ENCODE measurements at regions not wholly inside any gene's neighbourhood (a gene's known extent, or its start where the extent isn't known, plus 50 kb on each side); places are given as distances from the start of the nearest gene placed in this dataset.
A peak's percentile ranks its signal among the peaks of the same experiment; 100 is the strongest.

- WGBS (ENCODE audit: low lambda C conversion rate) = 49% methylated on average over 4 of the region's 4 CpGs
- CTCF ChIA-PET = interaction anchor here (0.6 to 2.1 kb wide), 18 partner anchors 9 to 676 kb away, joined by 3 to 29 read pairs (median 3); no protein-coding TSS in a partner anchor
- peak overlapping the region; percentile 71 to 96 for H3K27ac ChIP-seq (ENCODE audit: low read depth in 2 of 2, low read length in 1 of 2)
- TF ChIP-seq USF2 (IDR thresholded peaks at IDR 0.05; ENCODE audit: borderline replicate concordance, low read depth, low read length) = no peak
- no peak for TF ChIP-seq RFX5 (IDR thresholded peaks at IDR 0.05; ENCODE audit: low read length)
- TF ChIP-seq, protein P1, sequence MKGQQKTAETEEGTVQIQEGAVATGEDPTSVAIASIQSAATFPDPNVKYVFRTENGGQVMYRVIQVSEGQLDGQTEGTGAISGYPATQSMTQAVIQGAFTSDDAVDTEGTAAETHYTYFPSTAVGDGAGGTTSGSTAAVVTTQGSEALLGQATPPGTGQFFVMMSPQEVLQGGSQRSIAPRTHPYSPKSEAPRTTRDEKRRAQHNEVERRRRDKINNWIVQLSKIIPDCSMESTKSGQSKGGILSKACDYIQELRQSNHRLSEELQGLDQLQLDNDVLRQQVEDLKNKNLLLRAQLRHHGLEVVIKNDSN (IDR thresholded peaks at IDR 0.05; ENCODE audit: borderline replicate concordance, low read depth) = no peak
- TF ChIP-seq GABPA (IDR thresholded peaks at IDR 0.05; ENCODE audit: low read depth) = no peak
- TF ChIP-seq FOSL2 (IDR thresholded peaks at IDR 0.05; ENCODE audit: borderline replicate concordance, low read depth) = no peak; the same call in 1 of the 2 replicates
- no peak for TF ChIP-seq EZH2phosphoT487 (IDR thresholded peaks at IDR 0.05; ENCODE audit: borderline replicate concordance, low read depth)
- no peak for TF ChIP-seq YY1 (IDR thresholded peaks at IDR 0.05; ENCODE audit: low read depth)
- TF ChIP-seq, protein P2, sequence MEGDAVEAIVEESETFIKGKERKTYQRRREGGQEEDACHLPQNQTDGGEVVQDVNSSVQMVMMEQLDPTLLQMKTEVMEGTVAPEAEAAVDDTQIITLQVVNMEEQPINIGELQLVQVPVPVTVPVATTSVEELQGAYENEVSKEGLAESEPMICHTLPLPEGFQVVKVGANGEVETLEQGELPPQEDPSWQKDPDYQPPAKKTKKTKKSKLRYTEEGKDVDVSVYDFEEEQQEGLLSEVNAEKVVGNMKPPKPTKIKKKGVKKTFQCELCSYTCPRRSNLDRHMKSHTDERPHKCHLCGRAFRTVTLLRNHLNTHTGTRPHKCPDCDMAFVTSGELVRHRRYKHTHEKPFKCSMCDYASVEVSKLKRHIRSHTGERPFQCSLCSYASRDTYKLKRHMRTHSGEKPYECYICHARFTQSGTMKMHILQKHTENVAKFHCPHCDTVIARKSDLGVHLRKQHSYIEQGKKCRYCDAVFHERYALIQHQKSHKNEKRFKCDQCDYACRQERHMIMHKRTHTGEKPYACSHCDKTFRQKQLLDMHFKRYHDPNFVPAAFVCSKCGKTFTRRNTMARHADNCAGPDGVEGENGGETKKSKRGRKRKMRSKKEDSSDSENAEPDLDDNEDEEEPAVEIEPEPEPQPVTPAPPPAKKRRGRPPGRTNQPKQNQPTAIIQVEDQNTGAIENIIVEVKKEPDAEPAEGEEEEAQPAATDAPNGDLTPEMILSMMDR (IDR thresholded peaks at IDR 0.05) = no peak
- TF ChIP-seq EP300 (IDR thresholded peaks at IDR 0.05; ENCODE audit: borderline replicate concordance in 1 of 2, low read depth in 1 of 2, low read length in 1 of 2) = peak; percentile 43 to 98; a peak in 3 of 4 replicates
- peak; percentile 87 for TF ChIP-seq FOXJ3 (CRISPR knock-in tag; IDR thresholded peaks at IDR 0.05)
- peak; percentile 92 for TF ChIP-seq TCF12 (IDR thresholded peaks at IDR 0.05)
- no peak for TF ChIP-seq FOXM1 (IDR thresholded peaks at IDR 0.05; ENCODE audit: low read depth)
- peak; percentile 76 for TF ChIP-seq PBX3 (IDR thresholded peaks at IDR 0.05)
- no peak; the same call in 1 of the 2 replicates for TF ChIP-seq NFIC (IDR thresholded peaks at IDR 0.05; ENCODE audit: borderline replicate concordance)
- peak; percentile 85 for TF ChIP-seq RCOR1 (IDR thresholded peaks at IDR 0.05; ENCODE audit: low read length)
- TF ChIP-seq, protein P3, sequence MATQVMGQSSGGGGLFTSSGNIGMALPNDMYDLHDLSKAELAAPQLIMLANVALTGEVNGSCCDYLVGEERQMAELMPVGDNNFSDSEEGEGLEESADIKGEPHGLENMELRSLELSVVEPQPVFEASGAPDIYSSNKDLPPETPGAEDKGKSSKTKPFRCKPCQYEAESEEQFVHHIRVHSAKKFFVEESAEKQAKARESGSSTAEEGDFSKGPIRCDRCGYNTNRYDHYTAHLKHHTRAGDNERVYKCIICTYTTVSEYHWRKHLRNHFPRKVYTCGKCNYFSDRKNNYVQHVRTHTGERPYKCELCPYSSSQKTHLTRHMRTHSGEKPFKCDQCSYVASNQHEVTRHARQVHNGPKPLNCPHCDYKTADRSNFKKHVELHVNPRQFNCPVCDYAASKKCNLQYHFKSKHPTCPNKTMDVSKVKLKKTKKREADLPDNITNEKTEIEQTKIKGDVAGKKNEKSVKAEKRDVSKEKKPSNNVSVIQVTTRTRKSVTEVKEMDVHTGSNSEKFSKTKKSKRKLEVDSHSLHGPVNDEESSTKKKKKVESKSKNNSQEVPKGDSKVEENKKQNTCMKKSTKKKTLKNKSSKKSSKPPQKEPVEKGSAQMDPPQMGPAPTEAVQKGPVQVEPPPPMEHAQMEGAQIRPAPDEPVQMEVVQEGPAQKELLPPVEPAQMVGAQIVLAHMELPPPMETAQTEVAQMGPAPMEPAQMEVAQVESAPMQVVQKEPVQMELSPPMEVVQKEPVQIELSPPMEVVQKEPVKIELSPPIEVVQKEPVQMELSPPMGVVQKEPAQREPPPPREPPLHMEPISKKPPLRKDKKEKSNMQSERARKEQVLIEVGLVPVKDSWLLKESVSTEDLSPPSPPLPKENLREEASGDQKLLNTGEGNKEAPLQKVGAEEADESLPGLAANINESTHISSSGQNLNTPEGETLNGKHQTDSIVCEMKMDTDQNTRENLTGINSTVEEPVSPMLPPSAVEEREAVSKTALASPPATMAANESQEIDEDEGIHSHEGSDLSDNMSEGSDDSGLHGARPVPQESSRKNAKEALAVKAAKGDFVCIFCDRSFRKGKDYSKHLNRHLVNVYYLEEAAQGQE (IDR thresholded peaks at IDR 0.05; ENCODE audit: low read depth, low read length) = no peak
- no peak for TF ChIP-seq ELF1 (IDR thresholded peaks at IDR 0.05)
- peak; percentile 95 for TF ChIP-seq MAX (IDR thresholded peaks at IDR 0.05; ENCODE audit: low read depth)
- peak; percentile 81 for TF ChIP-seq POLR2AphosphoS5 (IDR thresholded peaks at IDR 0.05; ENCODE audit: low read depth, low read length)
- 0 out of 2 replicates have a peak, but pooled peaks have one; percentile 21 for TF ChIP-seq JUND (IDR thresholded peaks at IDR 0.05)
- TF ChIP-seq, protein P4, sequence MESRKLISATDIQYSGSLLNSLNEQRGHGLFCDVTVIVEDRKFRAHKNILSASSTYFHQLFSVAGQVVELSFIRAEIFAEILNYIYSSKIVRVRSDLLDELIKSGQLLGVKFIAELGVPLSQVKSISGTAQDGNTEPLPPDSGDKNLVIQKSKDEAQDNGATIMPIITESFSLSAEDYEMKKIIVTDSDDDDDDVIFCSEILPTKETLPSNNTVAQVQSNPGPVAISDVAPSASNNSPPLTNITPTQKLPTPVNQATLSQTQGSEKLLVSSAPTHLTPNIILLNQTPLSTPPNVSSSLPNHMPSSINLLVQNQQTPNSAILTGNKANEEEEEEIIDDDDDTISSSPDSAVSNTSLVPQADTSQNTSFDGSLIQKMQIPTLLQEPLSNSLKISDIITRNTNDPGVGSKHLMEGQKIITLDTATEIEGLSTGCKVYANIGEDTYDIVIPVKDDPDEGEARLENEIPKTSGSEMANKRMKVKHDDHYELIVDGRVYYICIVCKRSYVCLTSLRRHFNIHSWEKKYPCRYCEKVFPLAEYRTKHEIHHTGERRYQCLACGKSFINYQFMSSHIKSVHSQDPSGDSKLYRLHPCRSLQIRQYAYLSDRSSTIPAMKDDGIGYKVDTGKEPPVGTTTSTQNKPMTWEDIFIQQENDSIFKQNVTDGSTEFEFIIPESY (IDR thresholded peaks at IDR 0.05; ENCODE audit: borderline replicate concordance, low read depth) = no peak
- TF ChIP-seq RXRA (IDR thresholded peaks at IDR 0.05; ENCODE audit: borderline replicate concordance, low read depth) = no peak
- TF ChIP-seq GATA2 (CRISPR knock-in tag; IDR thresholded peaks at IDR 0.05) = peak; percentile 98
Observed at GRCh38 chr17:63381101-63381729, 64.9 kb downstream of the CYB561 start.

More at GRCh38 chr17:63381101-63381729, 64.9 kb downstream of the CYB561 start:
- peaks cover 36 to 61% of the 10 kb centered on the region in 2 experiments for H3K36me3 ChIP-seq (replicated peaks in 1 of 2; ENCODE audit: control insufficient read depth in 1 of 2, insufficient read depth in 2 of 2, low read length in 1 of 2)
- H3K79me2 ChIP-seq (ENCODE audit: insufficient read depth) = peaks cover 16% of the 10 kb centered on the region
- H3K4me3 ChIP-seq (ENCODE audit: low read depth in 2 of 2, low read length in 1 of 2) = no peak overlapping the region
- no peak overlapping the region for H2AFZ ChIP-seq (ENCODE audit: low read depth)
- no peaks in the 10 kb centered on the region for H3K27me3 ChIP-seq (ENCODE audit: insufficient read depth)
- peaks cover 38 to 51% of the 10 kb centered on the region in 2 experiments for H3K4me1 ChIP-seq (ENCODE audit: control insufficient read depth in 1 of 2, insufficient read depth in 2 of 2, low read depth in 1 of 2, low read length in 1 of 2)
- peak overlapping the region; percentile 1; the same call in 1 of the 2 replicates for H3K9ac ChIP-seq
- no peaks in the 10 kb centered on the region for H3K9me3 ChIP-seq
- H4K20me1 ChIP-seq (ENCODE audit: insufficient read depth) = no peaks in the 10 kb centered on the region
- POLR2A ChIA-PET = interaction anchor here (0.9 to 1.8 kb wide), 5 partner anchors 11 to 61 kb away, joined by 3 to 7 read pairs (median 3); no protein-coding TSS in a partner anchor
- H3K9me2 ChIP-seq = no peaks in the 10 kb centered on the region
- H3K4me2 ChIP-seq = peak overlapping the region; percentile 16; the same call in 1 of the 2 replicates
- DNase-seq = peak; percentile 71
- peaks cover 36% of the 10 kb centered on the region for H3F3A ChIP-seq (replicated peaks; ENCODE audit: insufficient read depth)
